Stimulated activated CD4-positive, alpha-beta T cell treated with anti-CD3 and anti-CD28 coated beads, Interleukin-1b, Interleukin-23, amount 100 ng/mL, for 1 hour (primary cell): ENCODE measurements at regions not wholly inside any gene's neighbourhood (a gene's known extent, or its start where the extent isn't known, plus 50 kb on each side); places are given as distances from the start of the nearest gene placed in this dataset.
"Not testable (repeated sequence)": the region's sequence is repeated elsewhere in the genome, so short reads cannot be mapped to it uniquely, and the experiment has no call there.

Source experiments
- DNase-seq, 2 donors: peaks; one replicate each; pipeline ENCODE4 v3.0.0-alpha.2; 2020; ENCODE audit warnings: low read depth in 2 of 2

DNA sequence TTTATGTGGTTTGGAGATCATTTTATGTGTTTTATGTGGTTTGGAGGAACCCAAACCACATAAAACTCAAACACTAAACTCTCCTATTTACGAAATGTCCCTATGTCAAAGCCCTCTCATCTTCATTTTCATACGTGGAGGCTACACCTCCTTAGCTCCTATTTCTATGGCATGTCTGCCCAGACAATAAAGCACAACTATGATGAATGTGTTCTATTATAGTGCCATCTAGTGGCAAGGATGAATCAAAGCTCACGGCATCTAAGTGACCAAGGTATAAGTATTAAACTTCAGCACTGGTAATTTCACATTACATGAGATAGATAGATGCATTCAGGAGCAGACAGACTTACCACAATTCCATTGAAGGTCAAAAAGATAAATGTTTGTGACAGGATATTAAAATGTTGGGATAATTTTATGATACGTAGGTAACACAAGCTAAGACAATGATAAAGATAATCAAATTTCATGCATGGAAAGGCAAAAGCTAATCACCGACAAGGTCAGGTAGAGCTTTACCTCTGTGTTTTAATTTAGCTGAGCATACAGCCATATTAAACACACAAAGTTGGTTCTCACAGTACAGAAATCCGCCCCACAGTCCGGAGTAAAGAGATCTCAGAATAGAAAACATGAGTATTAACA, 130.6 kb upstream of the FHIT start:
- DNase-seq = no peak

DNA sequence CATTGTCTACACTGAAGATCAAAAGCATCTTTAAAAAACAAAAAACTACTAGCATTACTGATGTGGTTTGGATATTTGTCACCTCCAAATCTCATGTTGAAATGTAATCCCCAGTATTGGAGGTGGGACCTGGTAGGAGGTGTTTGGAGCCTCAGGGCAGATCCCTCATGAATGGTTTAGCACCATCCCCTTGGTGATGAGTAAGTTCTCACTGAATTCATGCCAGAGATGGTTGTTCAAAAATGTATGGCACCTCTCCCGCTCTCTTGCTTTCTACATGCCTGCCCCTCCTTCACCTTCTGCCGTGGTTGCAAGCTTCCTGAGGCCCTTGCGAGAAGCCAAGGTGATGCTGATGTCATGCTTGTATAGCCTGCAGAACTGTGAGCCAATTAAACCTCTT, 136.6 kb upstream of the FHIT start:
- DNase-seq = no peak

- not testable (repeated sequence) for DNase-seq
Measured at GRCh38 chr3:61393480-61393947, 142.3 kb upstream of the FHIT start.

GRCh38 chr3:61401359-61401758, 150.1 kb upstream of the FHIT start:
- no peak for DNase-seq

- no peak for DNase-seq
Measured at GRCh38 chr3:61407397-61407796, 154.0 kb upstream of the PTPRG start.

GRCh38 chr3:61409638-61410037, 151.7 kb upstream of the PTPRG start:
- no peak for DNase-seq

GRCh38 chr3:61410358-61410757, 151.0 kb upstream of the PTPRG start:
- not testable (repeated sequence) for DNase-seq

DNA sequence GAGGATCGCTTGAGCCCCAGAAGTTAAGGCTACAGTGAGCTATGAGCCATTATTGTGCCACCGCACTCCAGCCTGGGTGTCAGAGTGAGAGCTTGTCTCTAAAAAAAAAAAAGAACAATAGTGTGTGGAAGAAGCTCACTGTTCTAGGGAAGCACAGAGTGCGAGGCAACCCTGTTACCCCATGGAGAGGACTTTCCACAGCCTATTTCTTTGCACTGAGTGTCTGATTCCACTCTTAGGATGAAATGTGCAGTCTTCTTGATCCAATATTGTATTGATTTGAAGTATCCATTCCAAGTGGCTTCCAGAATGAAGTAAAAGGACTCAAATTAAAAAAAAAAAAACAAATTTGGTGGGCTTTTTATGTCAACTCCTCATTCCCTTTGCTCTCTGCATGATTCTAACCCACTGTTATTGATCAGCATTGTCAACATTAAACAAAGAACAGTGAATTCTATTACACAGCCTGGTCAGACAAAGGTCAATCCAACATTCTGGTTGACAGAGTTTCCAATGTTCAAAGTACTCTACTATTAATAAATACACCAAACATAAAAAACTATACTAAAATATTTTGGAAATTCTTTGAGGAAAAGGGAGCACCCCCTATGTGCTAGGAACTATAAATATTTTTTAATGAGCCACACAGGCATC, 150.2 kb upstream of the PTPRG start:
- DNase-seq = no peak

- no peak for DNase-seq
Measured at GRCh38 chr3:61414456-61414855, 146.9 kb upstream of the PTPRG start.

DNA sequence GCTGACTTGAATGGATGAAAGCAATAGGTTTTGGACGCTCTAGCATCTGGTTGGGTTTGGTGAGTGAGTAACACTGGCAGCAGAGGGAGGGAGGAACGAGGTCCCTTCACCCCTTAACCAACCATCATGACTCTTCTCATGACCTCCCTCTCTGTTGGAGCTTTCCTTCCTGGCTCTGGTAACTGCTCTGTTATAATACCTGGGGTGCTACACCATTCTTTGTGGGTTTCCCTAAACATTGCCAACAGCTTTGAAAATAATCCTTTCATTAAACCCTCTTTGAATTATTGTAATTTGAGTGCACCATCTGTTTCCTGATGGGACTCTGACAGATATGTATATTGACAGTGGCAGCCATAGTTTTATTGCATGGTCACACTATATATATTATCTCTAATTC, 146.2 kb upstream of the PTPRG start:
- no peak for DNase-seq

- DNase-seq = no peak
Measured at GRCh38 chr3:61416618-61417017, 144.8 kb upstream of the PTPRG start.

GRCh38 chr3:61417352-61417751, 144.0 kb upstream of the PTPRG start:
- no peak for DNase-seq

DNA sequence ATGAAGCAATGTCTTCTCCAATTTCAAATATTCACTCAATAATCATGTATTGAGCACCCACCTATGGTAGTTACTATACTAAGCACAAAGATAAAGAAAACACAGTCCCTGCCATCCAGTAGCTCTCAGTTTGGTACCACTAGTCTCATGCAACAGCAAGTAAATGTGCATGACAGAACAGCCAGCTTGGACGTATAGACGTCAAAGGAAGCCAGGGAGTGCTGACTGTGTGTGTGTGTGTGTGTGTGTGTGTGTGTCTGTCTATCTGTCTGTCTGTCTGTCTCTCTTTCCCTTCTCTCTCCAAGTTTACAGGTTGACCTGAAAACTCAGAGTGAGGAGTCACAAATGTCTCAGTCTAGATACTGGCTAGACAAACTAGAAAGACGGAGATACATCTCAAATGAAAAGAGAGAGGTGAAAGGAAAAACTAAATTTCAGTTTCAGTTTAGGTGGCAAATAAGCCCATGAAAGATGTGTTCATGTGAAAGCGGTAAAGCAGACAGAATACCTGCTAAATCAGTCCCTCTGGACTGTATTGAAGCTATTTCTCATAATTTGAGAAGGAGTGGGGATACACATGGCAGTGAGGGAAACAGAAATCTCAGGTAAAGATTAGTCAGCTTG, 141.1 kb upstream of the PTPRG start:
- no peak for DNase-seq

- no peak for DNase-seq
Measured at GRCh38 chr3:61422945-61423673, 138.3 kb upstream of the PTPRG start.

- no peak for DNase-seq
Measured at GRCh38 chr3:61425356-61425755, 136.0 kb upstream of the PTPRG start.

GRCh38 chr3:61429106-61429505, 132.3 kb upstream of the PTPRG start:
- DNase-seq = no peak

DNA sequence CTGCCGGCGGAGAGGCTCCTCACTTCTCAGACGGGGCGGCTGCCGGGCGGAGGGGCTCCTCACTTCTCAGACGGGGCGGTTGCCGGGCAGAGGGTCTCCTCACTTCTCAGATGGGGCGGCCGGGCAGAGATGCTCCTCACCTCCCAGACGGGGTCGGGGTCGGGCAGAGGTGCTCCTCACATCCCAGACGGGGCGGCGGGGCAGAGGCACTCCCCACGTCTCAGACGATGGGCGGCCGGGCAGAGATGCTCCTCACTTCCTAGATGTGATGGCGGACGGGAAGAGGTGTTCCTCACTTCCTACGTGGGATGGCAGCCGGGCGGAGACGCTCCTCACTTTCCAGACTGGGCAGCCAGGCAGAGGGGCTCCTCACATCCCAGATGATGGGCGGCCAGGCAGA, 126.5 kb upstream of the PTPRG start:
- DNase-seq = not testable (repeated sequence)

GRCh38 chr3:61435361-61435760, 126.0 kb upstream of the PTPRG start:
- not testable (repeated sequence) for DNase-seq

- no peak for DNase-seq
Measured at GRCh38 chr3:61438253-61439121, 122.9 kb upstream of the PTPRG start.

GRCh38 chr3:61439122-61439458, 122.3 kb upstream of the PTPRG start:
- DNase-seq = no peak

- no peak for DNase-seq
Measured at GRCh38 chr3:61442696-61443095, 118.7 kb upstream of the PTPRG start.

- no peak for DNase-seq
Measured at GRCh38 chr3:61443886-61444285, 117.5 kb upstream of the PTPRG start.
